Myocyte (in vitro differentiated cells): ENCODE measurements at regions not wholly inside any gene's neighbourhood (a gene's known extent, or its start where the extent isn't known, plus 50 kb on each side); places are given as distances from the start of the nearest gene placed in this dataset.
"Not testable (repeated sequence)": the region's sequence is repeated elsewhere in the genome, so short reads cannot be mapped to it uniquely, and the experiment has no call there.

Experiments
- DNase-seq: peaks from one replicate; pipeline ENCODE4 v3.0.0-alpha.2; 2012; ENCODE audit warnings: low read depth

DNA sequence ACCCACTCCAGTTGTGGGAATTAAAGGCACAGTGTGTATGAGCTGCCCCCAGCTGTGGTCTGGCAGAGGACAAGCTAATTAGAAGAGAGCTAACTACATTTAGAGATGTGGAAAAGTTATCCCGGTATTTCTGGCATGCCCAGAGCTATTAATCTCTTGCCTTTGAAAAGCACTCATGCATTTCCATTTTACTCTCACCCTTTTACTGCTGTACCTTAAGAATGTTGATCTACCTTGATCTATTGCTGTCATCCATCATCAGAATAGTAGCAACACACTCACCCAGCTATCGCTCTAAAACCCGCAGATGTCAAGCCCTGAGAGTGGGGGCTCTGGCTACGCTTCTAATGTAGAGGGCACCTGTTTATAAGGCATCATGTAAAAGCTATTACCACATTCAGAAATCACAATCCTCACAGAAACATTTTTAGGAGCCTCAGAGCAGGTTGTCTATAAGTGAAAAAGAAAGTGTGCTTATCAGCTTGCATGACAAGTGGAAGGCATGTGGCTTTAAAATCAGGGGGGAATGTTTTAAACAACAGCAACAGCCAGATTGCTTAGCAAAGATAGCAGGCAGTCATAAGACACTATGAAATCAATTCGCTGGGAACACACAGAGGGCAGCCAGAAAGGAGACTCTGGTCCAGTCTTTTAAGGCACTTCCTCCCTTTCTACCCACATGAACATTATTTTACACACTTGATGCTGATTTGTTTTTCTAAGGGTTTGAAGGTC, 224.2 kb upstream of the IRS2 start:
- DNase-seq: no peak

DNA sequence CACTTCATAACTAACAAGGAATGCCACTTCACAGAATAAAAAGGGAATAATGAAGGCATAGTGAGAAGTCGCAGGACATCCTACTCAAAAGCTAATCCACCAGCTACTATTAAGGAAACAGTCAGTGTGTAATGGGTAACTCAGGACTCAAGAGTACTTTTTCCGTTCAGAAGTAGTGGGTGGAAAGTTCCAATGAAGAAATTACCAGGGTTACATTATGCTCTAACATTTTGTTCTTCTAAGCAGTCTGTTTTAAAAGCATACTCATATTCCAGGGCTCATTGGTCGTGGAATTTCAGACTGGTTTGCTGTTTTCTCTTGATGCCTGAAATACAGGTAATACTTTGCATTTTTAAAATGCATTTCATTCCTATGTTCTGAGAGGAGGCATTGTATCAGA, 222.4 kb upstream of the IRS2 start:
- DNase-seq: no peak

DNA sequence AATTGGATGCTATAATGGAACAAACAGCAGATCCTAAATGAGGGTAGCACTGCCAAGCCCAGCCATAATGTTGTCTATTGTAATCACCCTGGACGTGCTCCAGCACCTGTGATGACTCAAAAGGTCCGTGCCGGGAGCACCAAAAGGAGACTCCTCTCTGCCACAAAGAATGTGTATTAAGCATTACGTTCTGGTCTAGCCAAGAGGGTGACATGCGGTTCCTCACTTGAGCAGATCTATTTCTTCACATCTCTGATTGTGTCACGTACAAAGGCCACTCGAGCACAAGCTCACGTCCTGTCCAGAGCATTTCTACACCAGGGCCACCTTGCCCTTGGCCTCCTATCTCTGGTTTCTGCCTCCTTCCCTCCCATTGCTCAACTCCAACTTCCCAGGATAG, 219.9 kb upstream of the IRS2 start:
- DNase-seq: peak; percentile 88

DNA sequence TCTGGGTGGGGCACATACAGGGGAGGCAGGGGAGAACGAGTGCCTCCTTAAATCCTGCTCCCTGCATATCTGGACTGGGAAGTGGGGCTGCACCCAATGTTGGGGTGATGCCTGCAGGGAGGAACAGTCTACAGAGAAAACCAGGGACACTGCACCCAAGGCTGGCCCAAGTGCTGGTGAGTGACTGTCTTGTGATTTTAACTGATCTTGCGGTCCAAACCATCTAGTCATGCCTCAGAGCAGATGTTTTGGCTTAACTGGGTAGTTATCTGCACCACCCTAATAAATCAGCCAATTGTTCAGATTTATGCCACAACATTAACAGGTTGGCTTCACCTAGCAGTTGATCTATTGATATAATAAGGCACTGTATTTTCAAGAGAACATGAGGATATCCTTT, 219.2 kb upstream of the IRS2 start:
- peak; percentile 59 for DNase-seq

DNA sequence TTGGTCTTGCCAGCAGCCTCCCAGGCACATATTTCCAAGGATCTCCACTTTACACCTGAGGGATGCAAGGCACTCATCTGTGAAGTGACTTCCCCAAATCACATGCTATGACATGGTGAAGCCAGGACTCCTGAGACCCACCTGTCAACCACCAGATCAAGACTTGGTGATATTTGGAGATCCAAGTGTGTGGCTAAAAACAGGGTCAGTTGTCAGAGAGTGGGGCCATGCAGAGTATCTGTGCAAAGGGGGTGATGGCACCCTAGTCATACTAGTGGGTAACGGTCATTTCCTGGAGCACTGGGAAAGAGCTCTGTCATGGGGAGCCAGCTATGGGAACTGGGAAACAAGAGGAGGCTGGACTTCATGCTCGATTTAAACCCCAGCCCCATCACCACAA, 218.4 kb upstream of the IRS2 start:
- DNase-seq: no peak

DNA sequence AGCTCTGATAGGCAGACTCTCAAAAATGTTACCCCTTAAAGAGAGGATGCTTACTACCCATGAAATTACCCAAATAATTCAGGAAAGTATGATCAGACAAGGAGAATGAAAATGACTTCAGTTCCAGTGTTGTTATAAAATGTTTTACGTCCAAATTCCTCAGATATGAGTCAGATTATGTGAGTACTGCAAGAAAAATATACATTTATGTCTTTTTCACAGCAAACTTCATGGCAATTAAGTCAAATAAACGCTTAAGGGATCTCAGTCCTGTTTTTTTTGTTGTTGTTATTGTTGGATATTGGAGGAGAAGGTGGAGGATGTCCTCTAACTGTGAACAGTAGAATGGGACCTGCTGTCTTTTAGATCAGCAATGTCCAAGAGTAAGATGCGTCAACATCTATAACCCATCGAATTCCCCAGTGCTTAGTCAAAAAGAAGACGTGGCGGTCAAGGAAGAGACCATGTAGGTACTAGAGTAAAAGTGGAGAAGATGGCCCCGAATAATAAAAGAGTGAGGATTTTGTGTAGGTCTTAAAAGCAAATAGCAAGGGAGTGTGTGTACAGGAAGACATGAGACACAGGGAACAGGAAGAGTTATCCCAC, 215.4 kb upstream of the IRS2 start:
- no peak for DNase-seq

DNA sequence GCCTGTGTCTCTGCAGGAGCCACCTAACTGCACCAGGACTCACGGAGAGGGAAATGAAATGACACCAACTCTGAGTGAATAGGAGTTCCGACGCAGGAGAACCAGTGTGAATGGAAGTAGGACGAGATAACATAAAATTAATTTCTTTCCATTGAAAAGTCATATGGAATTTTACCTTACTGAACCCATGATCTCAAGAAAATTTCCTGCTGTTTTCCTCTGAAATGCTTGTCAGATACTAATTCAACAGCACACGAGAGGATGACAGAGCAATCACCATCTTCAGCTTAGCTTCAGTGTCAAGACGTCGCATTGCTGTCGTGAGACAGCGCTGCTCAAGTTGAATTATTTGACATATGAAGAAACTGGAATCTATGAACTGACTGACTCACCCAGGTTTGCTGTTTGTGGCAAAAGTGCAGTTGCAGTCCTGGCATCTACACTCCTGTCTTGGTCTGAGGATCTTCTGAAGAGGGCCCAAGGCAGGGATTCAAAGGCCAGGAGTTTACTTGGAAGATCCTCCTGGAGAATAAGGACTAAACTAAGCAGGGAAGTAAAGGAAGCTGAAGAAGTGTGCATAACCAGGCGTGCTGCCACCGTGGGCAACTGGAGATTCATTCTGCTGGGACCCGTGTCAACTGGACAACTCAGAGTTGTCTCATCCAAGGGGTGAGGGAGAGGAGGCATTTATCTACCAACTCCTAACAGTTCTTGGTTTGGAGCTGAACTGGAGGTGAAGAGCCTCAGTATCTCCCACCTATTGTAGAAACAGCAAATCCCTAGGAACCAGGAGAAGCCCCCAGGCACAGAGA, 214.4 kb upstream of the IRS2 start:
- no peak for DNase-seq

DNA sequence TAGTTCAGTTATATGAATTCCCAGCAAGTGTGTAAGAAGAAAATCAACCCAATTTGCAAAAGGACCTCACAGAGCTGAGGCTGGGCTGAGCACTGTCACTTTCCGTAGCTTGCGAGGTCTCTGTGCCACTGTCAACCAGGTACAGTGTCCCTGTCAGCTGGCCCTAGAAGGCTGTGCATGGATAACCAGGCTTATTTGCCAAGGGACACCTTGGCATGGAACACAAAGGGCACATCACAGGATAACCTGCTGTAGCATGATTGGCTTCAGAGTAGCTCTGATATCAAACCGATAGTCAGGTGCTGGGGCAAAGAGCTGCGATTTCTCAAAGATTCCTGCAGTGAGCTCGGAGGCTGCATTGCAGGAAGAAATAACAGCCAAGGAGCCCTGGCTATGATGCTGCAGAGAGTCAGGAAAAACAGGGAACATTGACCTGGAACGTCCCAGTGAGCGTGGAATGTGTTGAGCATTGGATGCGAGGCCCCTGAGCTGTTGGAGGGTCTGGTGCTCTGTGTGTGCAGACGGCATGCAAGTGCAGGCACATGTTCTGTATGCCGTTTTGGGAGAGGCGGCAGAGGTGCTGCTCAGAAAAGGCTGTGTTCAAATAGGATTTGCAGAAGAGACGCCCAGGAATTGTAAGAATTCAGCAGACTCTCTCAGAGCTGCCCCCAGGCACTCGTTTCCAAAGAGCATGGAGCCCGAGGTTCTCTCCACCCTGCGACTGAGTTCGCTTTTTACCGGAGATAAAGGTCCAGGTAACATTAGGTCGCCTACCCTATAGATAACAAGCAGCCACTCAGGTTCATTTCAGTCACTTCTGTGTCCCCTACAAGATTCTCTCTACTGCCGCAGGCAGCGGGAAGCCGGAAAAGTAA, 213.5 kb upstream of the IRS2 start:
- no peak for DNase-seq

DNA sequence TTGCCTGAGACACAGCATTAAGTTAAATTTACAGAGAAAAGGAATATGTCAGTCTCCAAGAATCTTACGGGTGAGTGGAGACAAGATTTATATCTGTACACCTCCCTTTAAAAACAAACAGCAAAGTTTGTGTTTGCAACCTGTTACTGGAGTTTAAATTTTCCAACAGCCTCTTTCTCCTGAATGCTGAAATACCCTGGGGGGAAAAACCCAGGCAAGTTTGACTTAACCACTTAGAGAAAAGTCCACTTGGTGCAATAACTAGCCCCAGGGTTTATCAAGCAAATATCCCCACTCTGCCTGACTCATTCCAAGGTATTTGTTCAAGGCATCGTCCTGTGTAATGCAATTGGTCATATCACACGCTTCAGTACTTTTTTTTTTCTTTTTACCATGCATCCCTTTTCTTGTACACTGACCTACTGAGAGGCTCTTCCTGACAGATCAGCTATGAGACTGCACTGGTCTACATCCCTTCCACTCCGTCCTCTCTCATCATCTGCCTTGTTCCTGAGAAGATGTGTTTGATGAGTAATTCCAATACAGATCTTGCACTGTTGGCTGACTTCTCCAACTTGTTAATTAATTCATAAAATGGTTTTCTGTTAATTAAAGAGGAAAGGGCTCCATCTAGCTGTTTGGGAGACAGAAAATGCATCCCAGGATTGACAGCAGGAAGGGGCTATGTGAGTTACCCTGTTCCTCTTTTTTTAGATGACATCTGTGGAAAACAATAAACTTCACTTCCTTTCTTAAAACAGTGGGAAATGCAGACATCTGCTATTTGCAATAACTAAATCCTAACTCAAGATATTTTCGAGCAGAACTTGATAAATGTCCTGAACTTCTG, 212.5 kb upstream of the IRS2 start:
- DNase-seq: no peak

DNA sequence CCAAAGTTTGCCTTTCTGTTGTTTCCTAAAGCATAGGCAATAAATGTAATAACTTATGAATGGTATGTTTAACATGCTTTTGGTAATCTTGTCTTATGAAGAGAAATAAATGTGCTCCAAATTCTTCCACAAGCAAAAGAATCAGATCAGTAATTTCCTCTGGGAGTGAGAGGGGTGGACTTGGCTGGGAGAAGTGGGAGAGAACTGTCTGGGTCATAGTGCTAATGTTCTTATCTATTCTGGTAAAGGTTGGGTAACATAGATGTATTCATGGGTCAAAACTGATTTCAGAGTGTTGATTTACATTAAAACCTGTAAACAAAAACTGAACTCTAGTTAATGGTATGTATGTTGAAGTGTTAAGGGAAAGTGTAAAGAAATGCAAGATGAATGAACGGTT, 211.7 kb upstream of the IRS2 start:
- no peak for DNase-seq

DNA sequence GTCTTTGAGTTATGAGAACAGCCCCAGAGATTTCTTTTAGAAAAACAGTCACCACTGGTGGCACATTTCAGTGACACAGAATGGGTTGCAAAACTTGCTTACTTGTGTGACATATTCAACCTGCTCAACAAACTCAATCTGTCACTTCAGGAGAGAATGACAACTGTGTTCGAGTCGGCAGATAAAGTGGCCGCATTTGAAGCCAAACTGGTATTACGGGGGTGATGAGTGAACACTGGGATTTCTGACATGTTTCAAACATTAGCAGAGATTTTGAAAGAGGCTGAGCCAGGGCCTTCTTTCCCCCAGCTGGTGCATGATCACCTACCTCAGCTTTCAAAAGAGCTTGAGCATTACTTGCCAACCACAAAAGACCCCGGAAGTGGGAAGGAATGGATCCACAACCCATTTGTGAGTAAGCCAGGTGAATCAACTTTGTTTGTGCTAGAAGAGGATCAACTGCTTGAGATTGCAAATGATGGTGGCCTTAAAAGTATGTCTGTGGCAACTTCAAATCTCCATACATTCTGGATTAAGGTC, 210.7 kb upstream of the IRS2 start:
- not testable (repeated sequence) for DNase-seq

DNA sequence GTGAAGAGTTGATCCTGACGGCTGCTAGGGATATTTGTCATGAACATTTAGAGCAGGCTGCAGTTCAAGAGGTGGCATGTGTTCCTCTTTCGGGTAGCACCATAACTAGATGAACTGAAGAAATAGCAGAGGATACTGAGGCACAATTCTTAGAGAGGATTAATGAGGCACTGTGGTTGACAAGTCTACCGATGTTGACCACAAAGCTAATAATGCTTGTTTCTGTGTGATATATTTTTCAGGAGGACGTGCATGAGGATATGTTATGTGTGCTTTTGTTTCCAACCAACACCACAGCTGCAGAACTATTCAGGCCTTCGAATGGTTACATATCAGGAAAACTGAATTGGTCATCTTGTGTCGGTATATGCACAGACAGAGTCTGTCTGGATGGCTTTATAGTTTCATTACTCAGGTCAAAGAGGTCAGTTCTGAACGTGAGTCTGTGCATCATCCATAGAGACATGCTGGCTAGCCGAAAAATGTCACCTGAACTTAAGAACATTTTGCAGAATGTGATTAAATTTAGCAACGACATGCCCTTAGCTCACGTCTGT, 210.1 kb upstream of the IRS2 start:
- no peak for DNase-seq

DNA sequence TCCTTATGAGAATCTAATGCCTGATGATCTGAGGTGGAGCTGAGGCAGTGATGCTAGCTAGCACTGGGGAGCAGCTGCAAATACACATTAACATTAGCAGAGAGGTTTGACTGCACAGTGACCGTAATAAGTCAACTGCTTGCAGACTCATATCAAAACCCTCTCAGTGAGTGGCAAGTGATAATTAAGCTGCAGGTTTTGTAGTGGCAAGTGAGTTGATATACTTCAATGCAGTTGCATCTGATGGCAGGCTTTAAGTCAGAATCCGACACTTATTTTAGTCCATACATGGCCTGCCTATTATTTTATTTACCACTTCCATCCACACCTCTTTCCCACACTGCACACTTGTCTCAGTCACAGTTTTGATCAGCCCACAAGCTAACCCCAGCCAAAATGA, 209.2 kb upstream of the IRS2 start:
- no peak for DNase-seq

DNA sequence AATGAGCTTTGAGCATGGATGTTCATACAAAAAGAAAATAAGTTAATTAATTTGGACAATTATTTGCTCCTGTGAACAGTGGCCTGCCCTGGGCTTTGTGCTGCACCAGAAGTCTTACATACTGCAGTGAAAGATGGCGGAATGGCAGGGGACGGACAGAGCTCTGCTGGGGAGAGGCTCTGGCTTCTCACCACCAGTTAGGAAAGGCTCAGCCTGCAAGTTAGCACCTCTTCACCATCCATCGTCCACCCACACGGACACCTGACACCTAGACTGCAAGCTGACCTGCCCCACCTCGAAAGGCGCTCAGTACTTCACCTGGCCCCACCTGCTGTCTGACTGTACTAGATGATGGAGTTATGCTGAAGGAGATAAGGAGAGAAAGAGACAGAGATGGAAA, 203.9 kb upstream of the IRS2 start:
- DNase-seq: no peak

DNA sequence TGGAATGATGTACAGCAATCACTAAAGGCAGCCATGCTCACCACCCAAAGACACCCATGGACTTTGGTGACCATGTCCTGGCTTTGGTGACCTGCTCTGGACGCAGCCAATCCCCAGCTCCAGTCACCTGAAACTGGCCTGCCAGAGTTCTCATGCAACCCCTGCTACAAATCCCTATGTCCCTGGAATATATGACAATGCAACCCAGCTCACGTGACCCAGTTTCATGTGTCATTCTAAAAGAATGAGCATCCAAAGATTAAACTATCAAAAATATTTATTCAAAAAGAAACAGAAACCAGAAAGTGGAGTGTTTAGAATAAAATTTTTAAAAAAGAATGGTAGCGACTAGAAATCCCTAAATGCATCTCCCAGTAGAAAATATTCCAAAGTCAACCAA, 203.3 kb upstream of the IRS2 start:
- DNase-seq: no peak

DNA sequence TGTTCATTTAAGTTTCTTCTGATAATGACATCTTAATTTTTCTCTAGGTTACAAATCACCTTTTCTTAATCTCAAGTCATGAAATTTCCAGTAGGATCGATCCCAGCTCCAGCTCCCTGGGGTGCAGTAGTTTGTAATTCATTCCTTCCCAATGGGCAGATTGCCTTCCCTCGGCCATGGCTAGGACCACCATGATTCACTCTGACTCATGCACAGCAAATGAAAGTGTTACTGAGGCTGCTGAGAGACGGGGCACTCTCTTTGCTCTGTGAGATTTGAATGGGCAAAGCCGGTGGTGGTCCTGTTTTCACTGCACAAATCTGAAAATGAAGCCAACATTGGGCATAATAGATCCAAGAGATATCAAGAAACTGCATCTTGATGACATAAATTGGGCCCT, 202.8 kb upstream of the IRS2 start:
- DNase-seq: no peak

DNA sequence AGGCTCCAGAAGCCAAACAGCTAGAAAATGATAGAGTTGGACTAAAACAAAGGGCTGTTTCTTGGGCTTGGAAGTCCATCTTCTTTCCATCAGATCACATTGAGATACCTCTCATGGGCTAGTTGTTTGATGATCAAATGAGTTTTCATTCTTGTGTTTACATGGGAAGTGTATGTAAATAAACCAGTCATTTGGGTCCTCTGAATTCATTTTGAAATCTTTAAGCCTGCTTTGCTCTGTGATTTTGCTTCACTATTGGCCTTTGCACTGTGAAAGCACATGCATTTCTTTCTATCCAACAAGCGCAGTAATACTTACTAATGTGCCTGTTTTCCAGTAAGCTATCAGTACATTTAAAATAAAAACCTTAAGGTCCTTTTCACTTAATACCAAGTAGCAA, 200.5 kb upstream of the IRS2 start:
- no peak for DNase-seq

DNA sequence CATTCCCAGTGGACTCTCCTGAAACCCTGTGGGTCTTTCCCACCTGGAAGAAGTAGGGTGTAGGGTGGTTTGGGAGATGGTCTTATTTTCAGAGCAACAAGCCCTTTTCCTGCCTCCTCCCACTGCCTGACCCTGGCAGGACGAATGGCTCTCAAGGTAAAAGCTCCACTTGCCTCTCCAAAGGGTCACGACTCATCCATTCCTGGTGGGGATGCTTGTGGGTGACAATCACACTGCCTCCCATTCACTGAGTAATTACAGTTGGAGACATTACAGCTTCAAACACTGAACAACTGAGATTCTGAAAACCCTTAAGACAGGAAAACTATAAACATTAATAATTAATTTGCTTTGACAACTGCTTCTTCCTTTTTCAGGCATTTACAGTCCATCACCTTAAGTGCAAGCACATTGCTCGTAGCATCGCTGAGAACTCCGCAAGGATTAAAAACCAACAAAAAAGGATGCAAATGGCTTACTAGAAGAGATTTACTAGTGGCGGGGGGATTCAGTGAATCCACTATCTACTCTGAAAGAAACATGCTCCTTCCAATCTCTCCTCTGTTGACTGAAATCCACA, 199.6 kb upstream of the IRS2 start:
- DNase-seq: peak; percentile 44

DNA sequence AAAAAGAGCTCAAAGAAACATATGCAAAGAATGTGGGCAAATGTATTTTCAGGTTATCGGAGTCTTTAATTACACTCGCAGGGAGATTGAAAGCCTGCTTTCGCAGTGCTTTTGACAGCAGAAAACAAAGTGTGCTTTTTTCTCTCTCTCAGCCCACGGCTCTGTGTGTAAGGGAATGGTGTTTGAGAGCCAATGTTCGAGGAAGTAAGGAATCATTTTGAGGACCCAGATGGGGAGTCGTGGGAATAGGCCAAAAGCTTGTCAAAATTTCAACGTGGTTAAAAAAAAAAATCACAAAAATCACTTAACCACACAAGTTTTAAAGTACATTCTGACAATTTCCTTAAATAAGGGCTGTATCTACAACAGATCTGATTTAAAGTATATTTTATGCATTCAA, 197.1 kb upstream of the IRS2 start:
- DNase-seq: no peak

DNA sequence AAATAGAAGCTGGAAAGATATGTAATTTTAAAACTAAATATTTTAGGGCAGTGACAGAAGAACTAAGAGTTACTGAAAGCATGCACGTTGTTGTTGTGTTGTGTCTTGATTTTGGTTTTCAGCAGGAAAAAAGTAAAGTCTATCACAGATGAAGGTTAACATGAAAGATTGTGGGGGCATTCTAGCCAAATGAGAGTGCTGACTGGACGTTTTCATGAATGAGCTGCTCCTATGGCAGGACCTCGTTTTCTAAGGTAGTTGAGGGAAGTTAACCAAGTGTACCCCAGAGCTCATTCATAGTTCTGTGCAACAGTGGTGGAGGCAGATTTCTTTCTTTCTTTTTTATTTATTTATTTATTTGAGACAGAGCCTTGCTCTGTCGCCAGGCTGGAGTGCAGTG, 194.6 kb upstream of the IRS2 start:
- DNase-seq: no peak
